ENCODE measurements at regions not wholly inside any gene's neighbourhood (a gene's known extent, or its start where the extent isn't known, plus 50 kb on each side); places are given as distances from the start of the nearest gene placed in this dataset.

GRCh38 chr7:142440906-142441411 is 183.1 kb upstream of the PRSS58 start:
- Histone ChIP-seq H4K20me1 (ENCODE audit: insufficient read depth) (no peaks in the 10 kb centered on the region), H3K79me2 (ENCODE audit: insufficient read depth, low read length) (no peaks in the 10 kb centered on the region), H2AFZ (ENCODE audit: low read depth, low read length, poor library complexity, severe bottlenecking) (peak overlapping the region; percentile 94), H3K27ac (ENCODE audit: low read depth, low read length) (no peak overlapping the region; the same call in 1 of the 2 replicates), H3K4me1 (ENCODE audit: control insufficient read depth in 1 of 2, insufficient read depth in 2 of 2, low read length in 2 of 2) (peaks cover 26 to 41% of the 10 kb centered on the region in 2 experiments), H3K9ac (ENCODE audit: low read length) (no peak overlapping the region; the same call in 1 of the 2 replicates), H3K9me2 (ENCODE audit: insufficient read depth) (no peaks in the 10 kb centered on the region), H3K27me3 (ENCODE audit: insufficient read depth, low read length) (no peaks in the 10 kb centered on the region), H3K36me3 (ENCODE audit: control insufficient read depth in 1 of 2, insufficient read depth in 2 of 2, low read length in 2 of 2) (no peaks in the 10 kb centered on the region), H3K4me3 (replicated peaks in 1 of 2; ENCODE audit: low read depth in 1 of 2, low read length in 2 of 2) (peak overlapping the region in 1 of 2 experiments; percentile 29; a peak in 1 of 4 replicates), H3K9me3 (ENCODE audit: control insufficient read depth in 1 of 2, insufficient read depth in 1 of 2, low read depth in 1 of 2, low read length in 2 of 2) (no peaks in the 10 kb centered on the region), H3K4me2 (ENCODE audit: low read length) (peak overlapping the region; percentile 74)
- intact Hi-C loops (cut with micrococcal nuclease) = no loop called here
- DNase-seq (ENCODE audit: low read depth, low spot score) (no peak), ATAC-seq (peak; percentile 57)
- RAD21 ChIA-PET (ENCODE audit: low non-redundant PET in 1 of 2, low total read pairs in 2 of 2, uncharacterized antibody in 2 of 2, unreplicated experiment in 2 of 2) = no interaction called here
- CTCF ChIA-PET = interaction anchor here (1.2 to 2.7 kb wide), 2 partner anchors 18 to 73 kb away, joined by 3 to 12 read pairs; no protein-coding TSS in a partner anchor
- POLR2A ChIA-PET = no interaction called here
- no peak for TF ChIP-seq EGR1 (IDR thresholded peaks at IDR 0.05; ENCODE audit: low read depth)
- no peak for TF ChIP-seq SIN3A (IDR thresholded peaks at IDR 0.05; ENCODE audit: low read depth)
- TF ChIP-seq POLR2A (IDR thresholded peaks at IDR 0.05; ENCODE audit: borderline replicate concordance, extremely low read depth, insufficient read depth, insufficient read length) = no peak
- no peak for TF ChIP-seq POLR2AphosphoS5 (IDR thresholded peaks at IDR 0.05; ENCODE audit: low read depth, low read length)
- TF ChIP-seq CBX3 (IDR thresholded peaks at IDR 0.05; ENCODE audit: low read depth) = no peak
- TF ChIP-seq, protein P1, sequence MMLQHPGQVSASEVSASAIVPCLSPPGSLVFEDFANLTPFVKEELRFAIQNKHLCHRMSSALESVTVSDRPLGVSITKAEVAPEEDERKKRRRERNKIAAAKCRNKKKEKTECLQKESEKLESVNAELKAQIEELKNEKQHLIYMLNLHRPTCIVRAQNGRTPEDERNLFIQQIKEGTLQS (IDR thresholded peaks at IDR 0.05) = no peak
- TF ChIP-seq SP1 (IDR thresholded peaks at IDR 0.05; ENCODE audit: low read depth) = no peak
- no peak for TF ChIP-seq FOSL1 (IDR thresholded peaks at IDR 0.05; ENCODE audit: low read depth)
- TF ChIP-seq, protein P2, sequence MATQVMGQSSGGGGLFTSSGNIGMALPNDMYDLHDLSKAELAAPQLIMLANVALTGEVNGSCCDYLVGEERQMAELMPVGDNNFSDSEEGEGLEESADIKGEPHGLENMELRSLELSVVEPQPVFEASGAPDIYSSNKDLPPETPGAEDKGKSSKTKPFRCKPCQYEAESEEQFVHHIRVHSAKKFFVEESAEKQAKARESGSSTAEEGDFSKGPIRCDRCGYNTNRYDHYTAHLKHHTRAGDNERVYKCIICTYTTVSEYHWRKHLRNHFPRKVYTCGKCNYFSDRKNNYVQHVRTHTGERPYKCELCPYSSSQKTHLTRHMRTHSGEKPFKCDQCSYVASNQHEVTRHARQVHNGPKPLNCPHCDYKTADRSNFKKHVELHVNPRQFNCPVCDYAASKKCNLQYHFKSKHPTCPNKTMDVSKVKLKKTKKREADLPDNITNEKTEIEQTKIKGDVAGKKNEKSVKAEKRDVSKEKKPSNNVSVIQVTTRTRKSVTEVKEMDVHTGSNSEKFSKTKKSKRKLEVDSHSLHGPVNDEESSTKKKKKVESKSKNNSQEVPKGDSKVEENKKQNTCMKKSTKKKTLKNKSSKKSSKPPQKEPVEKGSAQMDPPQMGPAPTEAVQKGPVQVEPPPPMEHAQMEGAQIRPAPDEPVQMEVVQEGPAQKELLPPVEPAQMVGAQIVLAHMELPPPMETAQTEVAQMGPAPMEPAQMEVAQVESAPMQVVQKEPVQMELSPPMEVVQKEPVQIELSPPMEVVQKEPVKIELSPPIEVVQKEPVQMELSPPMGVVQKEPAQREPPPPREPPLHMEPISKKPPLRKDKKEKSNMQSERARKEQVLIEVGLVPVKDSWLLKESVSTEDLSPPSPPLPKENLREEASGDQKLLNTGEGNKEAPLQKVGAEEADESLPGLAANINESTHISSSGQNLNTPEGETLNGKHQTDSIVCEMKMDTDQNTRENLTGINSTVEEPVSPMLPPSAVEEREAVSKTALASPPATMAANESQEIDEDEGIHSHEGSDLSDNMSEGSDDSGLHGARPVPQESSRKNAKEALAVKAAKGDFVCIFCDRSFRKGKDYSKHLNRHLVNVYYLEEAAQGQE (IDR thresholded peaks at IDR 0.05; ENCODE audit: low read depth) = no peak
- TF ChIP-seq ELF1 (IDR thresholded peaks at IDR 0.05; ENCODE audit: borderline replicate concordance, low read depth) = no peak
- TF ChIP-seq TCF7L2 (IDR thresholded peaks at IDR 0.05; ENCODE audit: borderline replicate concordance, extremely low read depth, insufficient read depth, insufficient read length) = no peak
- TF ChIP-seq YY1 (IDR thresholded peaks at IDR 0.05; ENCODE audit: extremely low read depth, insufficient replicate concordance, low read depth, low read length) = no peak
- TF ChIP-seq EZH2 (IDR thresholded peaks at IDR 0.05) = no peak
- TF ChIP-seq, protein P3, sequence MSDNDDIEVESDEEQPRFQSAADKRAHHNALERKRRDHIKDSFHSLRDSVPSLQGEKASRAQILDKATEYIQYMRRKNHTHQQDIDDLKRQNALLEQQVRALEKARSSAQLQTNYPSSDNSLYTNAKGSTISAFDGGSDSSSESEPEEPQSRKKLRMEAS (IDR thresholded peaks at IDR 0.05) = no peak
- TF ChIP-seq RAD21 (IDR thresholded peaks at IDR 0.05; ENCODE audit: low read depth) = no peak
- TF ChIP-seq ZNF274 (IDR thresholded peaks at IDR 0.05; ENCODE audit: low read depth, low read length) = no peak
- BruUV-seq (replicated peaks) = no TSS peak

All from HCT116 (cell line).